ENCODE measurements at regions not wholly inside any gene's neighbourhood (a gene's known extent, or its start where the extent isn't known, plus 50 kb on each side); places are given as distances from the start of the nearest gene placed in this dataset.
"Not testable (repeated sequence)": the region's sequence is repeated elsewhere in the genome, so short reads cannot be mapped to it uniquely, and the experiment has no call there.

GRCh38 chr2:129829588-129829987, 149.9 kb upstream of the RAB6C start:
- ATAC-seq (no peak), FAIRE-seq (no peak), DNase-seq (ENCODE audit: extremely low read depth in 1 of 4, low spot score in 3 of 4) (no peak)
- H3K4me1 ChIP-seq (replicated peaks in 1 of 2; ENCODE audit: control insufficient read depth in 2 of 2, insufficient read depth in 2 of 2, low read length in 2 of 2): peaks cover 0 to 2% of the 10 kb centered on the region in 2 experiments; a peak in 1 of 5 replicates
- TF ChIP-seq MAFG (tag; conservative IDR thresholded peaks at IDR 0.05) (no peak), ZNF23 (CRISPR knock-in tag; IDR thresholded peaks at IDR 0.05) (no peak)
- H3K9ac ChIP-seq (ENCODE audit: insufficient read depth in 1 of 2, low read depth in 2 of 2, low read length in 2 of 2): no peak overlapping the region
- no peaks in the 10 kb centered on the region for H3K9me3 ChIP-seq (replicated peaks; ENCODE audit: control insufficient read depth, insufficient read depth, low read depth, low read length)
- CTCF ChIA-PET (ENCODE audit: low intra/inter-chr PET ratio): no interaction called here
- H3K27ac ChIP-seq (ENCODE audit: extremely low read depth, low read depth, low read length): no peak overlapping the region
- no peaks in the 10 kb centered on the region for H4K20me1 ChIP-seq (replicated peaks; ENCODE audit: control insufficient read depth, insufficient read depth, low read length)
- intact Hi-C loops (cut with micrococcal nuclease) (no loop called here), in situ Hi-C loops (cut with MboI) (no loop called here)
- no peaks in the 10 kb centered on the region for H3K36me3 ChIP-seq (ENCODE audit: control insufficient read depth, insufficient read depth, low read length)
- POLR2A ChIA-PET: no interaction called here
- peaks cover 3 to 12% of the 10 kb centered on the region in 2 experiments; a peak in 3 of 5 replicates for H3K27me3 ChIP-seq (ENCODE audit: control insufficient read depth in 2 of 2, insufficient read depth in 2 of 2, low read length in 2 of 2)
- BruUV-seq (replicated peaks): no TSS peak
- H3K4me2 ChIP-seq (ENCODE audit: insufficient read depth, low read length): no peak overlapping the region
- WGBS (ENCODE audit: insufficient coverage, low coverage, missing lambda C conversion rate): 0% methylated on average over 3 of the region's 3 CpGs
- H2AFZ ChIP-seq (ENCODE audit: low read depth, low read length): no peak overlapping the region
- H3K4me3 ChIP-seq: no peak overlapping the region
- no peaks in the 10 kb centered on the region for H3K79me2 ChIP-seq (ENCODE audit: control insufficient read depth, insufficient read depth, low read length)
- H3K9me1 ChIP-seq (ENCODE audit: control insufficient read depth, insufficient read depth, low read length): no peaks in the 10 kb centered on the region

- Histone ChIP-seq H3K4me2 (ENCODE audit: insufficient read depth, low read length) (no peak overlapping the region), H3K9me3 (replicated peaks; ENCODE audit: control insufficient read depth, insufficient read depth, low read depth, low read length) (no peaks in the 10 kb centered on the region), H3K4me3 (no peak overlapping the region), H3K79me2 (ENCODE audit: control insufficient read depth, insufficient read depth, low read length) (no peaks in the 10 kb centered on the region), H3K9me1 (ENCODE audit: control insufficient read depth, insufficient read depth, low read length) (no peaks in the 10 kb centered on the region), H3K27me3 (ENCODE audit: control insufficient read depth in 2 of 2, insufficient read depth in 2 of 2, low read length in 2 of 2) (peaks cover under 1 to 7% of the 10 kb centered on the region in 2 experiments; a peak in 3 of 5 replicates), H3K36me3 (ENCODE audit: control insufficient read depth, insufficient read depth, low read length) (no peaks in the 10 kb centered on the region), H3K4me1 (replicated peaks in 1 of 2; ENCODE audit: control insufficient read depth in 2 of 2, insufficient read depth in 2 of 2, low read length in 2 of 2) (peaks cover 0 to 2% of the 10 kb centered on the region in 2 experiments; a peak in 1 of 5 replicates), H2AFZ (ENCODE audit: low read depth, low read length) (no peak overlapping the region), H3K9ac (ENCODE audit: insufficient read depth in 1 of 2, low read depth in 2 of 2, low read length in 2 of 2) (no peak overlapping the region), H4K20me1 (replicated peaks; ENCODE audit: control insufficient read depth, insufficient read depth, low read length) (no peaks in the 10 kb centered on the region), H3K27ac (ENCODE audit: extremely low read depth, low read depth, low read length) (no peak overlapping the region)
- intact Hi-C loops (cut with micrococcal nuclease): no loop called here
- WGBS (ENCODE audit: insufficient coverage, low coverage, missing lambda C conversion rate): 0% methylated on average over 2 of the region's 2 CpGs
- BruUV-seq (replicated peaks): no TSS peak
- in situ Hi-C loops (cut with MboI): no loop called here
- DNase-seq (ENCODE audit: extremely low read depth in 1 of 4, low spot score in 3 of 4) (no peak), FAIRE-seq (no peak), ATAC-seq (no peak)
- ChIA-PET POLR2A (interaction anchor here (0.6 kb wide), 1 partner anchor 1608 kb away, joined by 5 read pairs; no protein-coding TSS in a partner anchor), CTCF (ENCODE audit: low intra/inter-chr PET ratio) (no interaction called here)
- peak; percentile 98 for TF ChIP-seq ZNF584 (CRISPR knock-in tag; IDR thresholded peaks at IDR 0.05; ENCODE audit: low read depth)
- no peak for TF ChIP-seq ASH1L (IDR thresholded peaks at IDR 0.05; ENCODE audit: borderline replicate concordance, low read depth, partially characterized antibody)
Measured at GRCh38 chr2:129831018-129831417, 148.4 kb upstream of the RAB6C start.

GRCh38 chr2:129833465-129833864, 146.0 kb upstream of the RAB6C start:
- DNase-seq (ENCODE audit: extremely low read depth in 1 of 4, low spot score in 3 of 4); H3K9ac ChIP-seq (ENCODE audit: insufficient read depth in 1 of 2, low read depth in 2 of 2, low read length in 2 of 2); H3K9me3 ChIP-seq (replicated peaks; ENCODE audit: control insufficient read depth, insufficient read depth, low read depth, low read length); in situ Hi-C loops (cut with MboI); H3K27me3 ChIP-seq (ENCODE audit: control insufficient read depth in 2 of 2, insufficient read depth in 2 of 2, low read length in 2 of 2); H4K20me1 ChIP-seq (replicated peaks; ENCODE audit: control insufficient read depth, insufficient read depth, low read length); CTCF ChIA-PET (ENCODE audit: low intra/inter-chr PET ratio); H3K79me2 ChIP-seq (ENCODE audit: control insufficient read depth, insufficient read depth, low read length); H2AFZ ChIP-seq (ENCODE audit: low read depth, low read length); H3K27ac ChIP-seq (ENCODE audit: extremely low read depth, low read depth, low read length); H3K4me3 ChIP-seq; intact Hi-C loops (cut with micrococcal nuclease); H3K9me1 ChIP-seq (ENCODE audit: control insufficient read depth, insufficient read depth, low read length); ATAC-seq; FAIRE-seq; BruUV-seq (replicated peaks); H3K36me3 ChIP-seq (ENCODE audit: control insufficient read depth, insufficient read depth, low read length); H3K4me1 ChIP-seq (replicated peaks in 1 of 2; ENCODE audit: control insufficient read depth in 2 of 2, insufficient read depth in 2 of 2, low read length in 2 of 2); POLR2A ChIA-PET; H3K4me2 ChIP-seq (ENCODE audit: insufficient read depth, low read length): not testable (repeated sequence)
- WGBS (ENCODE audit: insufficient coverage, low coverage, missing lambda C conversion rate): 10% methylated on average over 4 of the region's 20 CpGs
